Fibroblast of mammary gland (primary cell): ENCODE measurements at regions not wholly inside any gene's neighbourhood (a gene's known extent, or its start where the extent isn't known, plus 50 kb on each side); places are given as distances from the start of the nearest gene placed in this dataset.

Source experiments
- DNase-seq: peaks from one replicate; pipeline ENCODE4 v3.0.0-alpha.2; 2010; ENCODE audit warnings: low read depth
- H3K4me3 ChIP-seq: 2 replicates; pipeline ENCODE4 v1.5.1; 2011; ENCODE audit warnings: low read depth, mild to moderate bottlenecking, low read length, moderate library complexity; ENCODE audit not compliant: control insufficient read depth
- TF ChIP-seq, protein P1 (sequence below): conservative IDR thresholded peaks from 2 replicates; pipeline ENCODE4 v1.5.1; 2011; ENCODE audit warnings: low read depth, low read length, inconsistent platforms; ENCODE audit not compliant: control insufficient read depth, insufficient read depth

DNA sequence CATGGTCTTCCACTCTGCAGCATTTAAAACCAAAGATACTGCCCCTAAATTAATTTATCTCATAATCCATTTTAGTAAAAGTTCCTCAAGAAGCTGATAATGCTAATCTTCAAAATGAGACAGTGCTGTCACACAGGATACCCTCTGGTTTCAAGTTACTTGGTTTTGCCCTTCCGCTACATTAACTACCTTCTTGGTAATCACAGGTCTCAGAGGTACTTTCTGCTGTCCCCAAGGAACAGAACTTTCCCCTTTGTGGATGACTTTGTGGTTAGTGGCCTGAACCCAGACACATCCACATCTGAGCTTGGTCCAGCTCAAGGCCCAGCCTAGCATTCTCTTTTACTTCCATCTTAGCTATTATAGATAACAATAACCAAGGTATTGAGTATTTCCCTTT is 88.8 kb upstream of the TMEM26 start:
- TF ChIP-seq, protein P1, sequence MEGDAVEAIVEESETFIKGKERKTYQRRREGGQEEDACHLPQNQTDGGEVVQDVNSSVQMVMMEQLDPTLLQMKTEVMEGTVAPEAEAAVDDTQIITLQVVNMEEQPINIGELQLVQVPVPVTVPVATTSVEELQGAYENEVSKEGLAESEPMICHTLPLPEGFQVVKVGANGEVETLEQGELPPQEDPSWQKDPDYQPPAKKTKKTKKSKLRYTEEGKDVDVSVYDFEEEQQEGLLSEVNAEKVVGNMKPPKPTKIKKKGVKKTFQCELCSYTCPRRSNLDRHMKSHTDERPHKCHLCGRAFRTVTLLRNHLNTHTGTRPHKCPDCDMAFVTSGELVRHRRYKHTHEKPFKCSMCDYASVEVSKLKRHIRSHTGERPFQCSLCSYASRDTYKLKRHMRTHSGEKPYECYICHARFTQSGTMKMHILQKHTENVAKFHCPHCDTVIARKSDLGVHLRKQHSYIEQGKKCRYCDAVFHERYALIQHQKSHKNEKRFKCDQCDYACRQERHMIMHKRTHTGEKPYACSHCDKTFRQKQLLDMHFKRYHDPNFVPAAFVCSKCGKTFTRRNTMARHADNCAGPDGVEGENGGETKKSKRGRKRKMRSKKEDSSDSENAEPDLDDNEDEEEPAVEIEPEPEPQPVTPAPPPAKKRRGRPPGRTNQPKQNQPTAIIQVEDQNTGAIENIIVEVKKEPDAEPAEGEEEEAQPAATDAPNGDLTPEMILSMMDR: no peak
- no peak overlapping the region for H3K4me3 ChIP-seq
- DNase-seq: no peak

DNA sequence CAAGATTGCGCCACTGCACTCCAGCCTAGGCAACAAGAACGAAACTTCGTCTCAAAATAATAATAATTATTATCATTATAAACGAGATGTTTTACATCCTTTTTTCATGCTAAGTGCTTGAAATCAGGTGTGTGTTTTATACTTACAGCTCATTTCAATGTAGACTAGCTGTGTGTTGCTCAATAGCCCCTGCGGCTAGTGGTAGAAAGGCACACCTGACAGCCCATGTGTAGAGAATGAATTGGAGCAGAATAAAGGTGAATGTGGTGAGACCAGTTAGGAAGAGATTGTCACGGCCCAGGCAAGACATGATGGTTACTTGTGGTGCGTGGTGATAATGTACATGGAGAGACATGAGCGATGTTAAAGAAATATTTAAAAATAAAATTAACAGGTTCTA is 86.7 kb upstream of the TMEM26 start:
- H3K4me3 ChIP-seq: no peak overlapping the region
- TF ChIP-seq, protein P1: no peak
- no peak for DNase-seq

DNA sequence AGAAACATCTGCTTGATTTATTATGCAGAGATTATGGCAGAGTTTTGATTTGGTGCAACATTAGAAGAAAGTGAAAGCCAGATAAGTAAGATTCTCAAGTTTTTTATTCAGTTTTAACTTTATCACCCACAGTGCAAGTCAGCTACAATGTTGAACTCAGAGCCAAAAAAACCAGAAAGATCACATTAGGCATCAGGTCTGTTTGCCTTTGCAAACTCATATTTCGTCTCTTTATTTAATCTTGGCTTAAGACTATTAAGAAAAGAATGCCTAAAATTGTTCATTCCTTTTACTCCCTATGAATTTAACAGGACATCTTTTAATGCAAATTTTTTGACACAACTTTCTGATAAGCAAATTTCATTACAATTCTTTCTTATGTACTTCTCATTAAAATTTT is 76.0 kb upstream of the TMEM26 start:
- TF ChIP-seq, protein P1: no peak
- H3K4me3 ChIP-seq: no peak overlapping the region
- no peak for DNase-seq

DNA sequence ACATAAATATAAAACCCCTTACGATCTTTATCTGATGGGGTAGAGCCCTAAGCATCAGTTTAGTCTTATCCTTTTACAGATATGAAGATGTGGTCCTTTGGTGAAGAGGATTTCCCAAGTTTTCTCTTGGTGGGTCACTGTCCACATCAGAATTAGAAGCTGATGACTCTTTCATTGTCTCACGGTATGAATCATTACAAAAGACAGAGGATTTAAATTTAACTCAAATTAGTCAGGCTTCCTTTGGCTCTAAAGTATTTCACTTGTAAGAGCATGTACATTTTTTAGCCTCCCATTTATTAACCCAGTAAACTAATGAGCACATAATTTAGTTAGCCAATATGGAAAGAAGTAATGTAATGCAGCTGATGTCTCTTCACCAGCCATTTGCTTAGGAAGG is 49.9 kb upstream of the TMEM26 start:
- TF ChIP-seq, protein P1: no peak
- no peak overlapping the region for H3K4me3 ChIP-seq
- peak; percentile 67 for DNase-seq
